Ectodermal cell (in vitro differentiated cells): ENCODE measurements at regions not wholly inside any gene's neighbourhood (a gene's known extent, or its start where the extent isn't known, plus 50 kb on each side); places are given as distances from the start of the nearest gene placed in this dataset.

Experiments
- H3K27ac ChIP-seq: 2 replicates; pipeline ENCODE4 v1.7.0; 2013; ENCODE audit warnings: mild to moderate bottlenecking, low read depth, low read length; ENCODE audit not compliant: insufficient read depth, poor library complexity, severe bottlenecking
- H3K27me3 ChIP-seq: 2 replicates; pipeline ENCODE4 v1.7.0; 2013; ENCODE audit warnings: mild to moderate bottlenecking, low read length; ENCODE audit not compliant: insufficient read depth, control insufficient read depth, poor library complexity, severe bottlenecking
- H3K36me3 ChIP-seq: one replicate; pipeline ENCODE4 v1.7.0; 2013; ENCODE audit warnings: low read length; ENCODE audit not compliant: control insufficient read depth, insufficient read depth
- H3K4me1 ChIP-seq: one replicate; pipeline ENCODE4 v1.7.0; 2013; ENCODE audit warnings: low read length; ENCODE audit not compliant: control insufficient read depth, insufficient read depth
- H3K4me3 ChIP-seq: 2 replicates; pipeline ENCODE4 v1.7.0; 2013; ENCODE audit warnings: low read depth, low read length, control low read depth; ENCODE audit not compliant: insufficient read depth
- H3K9me3 ChIP-seq: 2 replicates; pipeline ENCODE4 v1.7.0; 2013; ENCODE audit warnings: mild to moderate bottlenecking, low read length, moderate library complexity; ENCODE audit not compliant: control insufficient read depth
- WGBS, 2 experiments: methylation state at CpG; one replicate each; pipeline ENCODE4 v1.1.7; 2013; ENCODE audit warnings: missing lambda C conversion rate in 2 of 2; 5-methylcytosine and 5-hydroxymethylcytosine counted together

GRCh38 chr3:40858364-40859115 is 333.8 kb downstream of the ZNF621 start:
- H3K9me3 ChIP-seq: no peaks in the 10 kb centered on the region
- no peaks in the 10 kb centered on the region for H3K4me1 ChIP-seq
- no peak overlapping the region for H3K27ac ChIP-seq
- H3K4me3 ChIP-seq: no peak overlapping the region
- 95 to 96% methylated on average over 6 to 7 of the region's 7 CpGs for WGBS, 2 experiments
- no peaks in the 10 kb centered on the region for H3K36me3 ChIP-seq
- no peaks in the 10 kb centered on the region for H3K27me3 ChIP-seq

- WGBS, 2 experiments: 90 to 96% methylated on average over 1 to 2 of the region's 2 CpGs
- Histone ChIP-seq H3K27me3 (no peaks in the 10 kb centered on the region), H3K4me3 (no peak overlapping the region), H3K27ac (no peak overlapping the region), H3K9me3 (no peaks in the 10 kb centered on the region), H3K36me3 (no peaks in the 10 kb centered on the region), H3K4me1 (no peaks in the 10 kb centered on the region)
These were observed 336.4 kb upstream of the CTNNB1 start for GRCh38 chr3:40862946-40863345.

GRCh38 chr3:40864146-40864782 is 335.0 kb upstream of the CTNNB1 start:
- Histone ChIP-seq H3K4me1 (no peaks in the 10 kb centered on the region), H3K4me3 (no peak overlapping the region), H3K27ac (no peak overlapping the region), H3K27me3 (no peaks in the 10 kb centered on the region), H3K9me3 (no peaks in the 10 kb centered on the region), H3K36me3 (no peaks in the 10 kb centered on the region)
- whole genome bisulfite sequencing, 2 experiments: 92 to 94% methylated on average over 3 of the region's 3 CpGs

GRCh38 chr3:40864915-40865314 is 334.4 kb upstream of the CTNNB1 start:
- WGBS, 2 experiments: 92 to 100% methylated on average over 1 of the region's 1 CpG
- no peaks in the 10 kb centered on the region for H3K9me3 ChIP-seq
- H3K27ac ChIP-seq: no peak overlapping the region

GRCh38 chr3:40867797-40868196 is 331.5 kb upstream of the CTNNB1 start:
- Histone ChIP-seq H3K27me3 (no peaks in the 10 kb centered on the region), H3K9me3 (no peaks in the 10 kb centered on the region), H3K4me1 (peaks cover 10% of the 10 kb centered on the region), H3K36me3 (no peaks in the 10 kb centered on the region), H3K4me3 (no peak overlapping the region), H3K27ac (no peak overlapping the region)
- WGBS, 2 experiments: 93 to 95% methylated on average over 3 of the region's 3 CpGs

More at GRCh38 chr3:40864915-40865314, 334.4 kb upstream of the CTNNB1 start:
- H3K4me1 ChIP-seq: no peaks in the 10 kb centered on the region
- H3K36me3 ChIP-seq: no peaks in the 10 kb centered on the region
- H3K27me3 ChIP-seq: no peaks in the 10 kb centered on the region
- no peak overlapping the region for H3K4me3 ChIP-seq

- Histone ChIP-seq H3K4me1 (peaks cover 15% of the 10 kb centered on the region), H3K4me3 (no peak overlapping the region), H3K27ac (no peak overlapping the region), H3K27me3 (no peaks in the 10 kb centered on the region), H3K9me3 (no peaks in the 10 kb centered on the region), H3K36me3 (no peaks in the 10 kb centered on the region)
- 76 to 87% methylated on average over 4 of the region's 4 CpGs for WGBS, 2 experiments
These were observed 330.3 kb upstream of the CTNNB1 start for GRCh38 chr3:40869013-40869412.

GRCh38 chr3:40869939-40870338 is 329.4 kb upstream of the CTNNB1 start:
- Histone ChIP-seq H3K4me3 (no peak overlapping the region), H3K27ac (no peak overlapping the region), H3K4me1 (peaks cover 15% of the 10 kb centered on the region), H3K36me3 (no peaks in the 10 kb centered on the region), H3K27me3 (no peaks in the 10 kb centered on the region), H3K9me3 (no peaks in the 10 kb centered on the region)
- 74 to 79% methylated on average over 2 of the region's 2 CpGs for WGBS, 2 experiments

GRCh38 chr3:40871394-40871793 is 327.9 kb upstream of the CTNNB1 start:
- H3K27ac ChIP-seq: no peak overlapping the region
- WGBS, 2 experiments: 64 to 66% methylated on average over 4 of the region's 4 CpGs

GRCh38 chr3:40872258-40872920 is 326.9 kb upstream of the CTNNB1 start:
- Histone ChIP-seq H3K4me3 (no peak overlapping the region), H3K4me1 (peaks cover 15% of the 10 kb centered on the region), H3K27me3 (no peaks in the 10 kb centered on the region), H3K9me3 (no peaks in the 10 kb centered on the region), H3K36me3 (no peaks in the 10 kb centered on the region), H3K27ac (no peak overlapping the region)
- WGBS, 2 experiments: 71 to 73% methylated on average over 6 of the region's 6 CpGs

More at GRCh38 chr3:40871394-40871793, 327.9 kb upstream of the CTNNB1 start:
- Histone ChIP-seq H3K4me1 (peaks cover 15% of the 10 kb centered on the region), H3K4me3 (no peak overlapping the region), H3K36me3 (no peaks in the 10 kb centered on the region), H3K27me3 (no peaks in the 10 kb centered on the region), H3K9me3 (no peaks in the 10 kb centered on the region)

GRCh38 chr3:40873476-40873875 is 325.8 kb upstream of the CTNNB1 start:
- 84 to 87% methylated on average over 2 of the region's 2 CpGs for WGBS, 2 experiments
- Histone ChIP-seq H3K4me3 (no peak overlapping the region), H3K4me1 (peaks cover 21% of the 10 kb centered on the region), H3K27me3 (no peaks in the 10 kb centered on the region), H3K9me3 (no peaks in the 10 kb centered on the region), H3K36me3 (no peaks in the 10 kb centered on the region), H3K27ac (no peak overlapping the region)
